ENCODE measurements at regions not wholly inside any gene's neighbourhood (a gene's known extent, or its start where the extent isn't known, plus 50 kb on each side); places are given as distances from the start of the nearest gene placed in this dataset.

DNA sequence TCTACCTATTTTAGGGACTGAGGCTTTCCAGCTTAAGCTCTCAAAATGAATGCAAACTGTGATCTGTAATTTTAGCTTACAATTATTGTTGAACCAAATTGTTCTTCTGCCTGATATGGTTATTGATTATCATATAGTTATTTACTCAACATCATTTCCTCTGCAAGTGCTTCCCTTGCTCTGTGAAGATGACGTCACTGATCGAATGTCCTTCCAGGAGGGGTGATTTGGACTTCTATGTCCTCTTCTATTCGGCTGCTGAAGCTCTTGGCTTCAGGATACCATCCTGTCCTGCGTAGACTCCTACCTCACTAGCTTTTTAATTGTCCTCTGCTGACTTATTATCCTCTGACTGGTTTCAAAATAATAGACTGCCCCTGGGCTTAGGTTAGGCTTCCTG lies 137.4 kb upstream of the LARGE1 start:
- TF ChIP-seq, protein P1, sequence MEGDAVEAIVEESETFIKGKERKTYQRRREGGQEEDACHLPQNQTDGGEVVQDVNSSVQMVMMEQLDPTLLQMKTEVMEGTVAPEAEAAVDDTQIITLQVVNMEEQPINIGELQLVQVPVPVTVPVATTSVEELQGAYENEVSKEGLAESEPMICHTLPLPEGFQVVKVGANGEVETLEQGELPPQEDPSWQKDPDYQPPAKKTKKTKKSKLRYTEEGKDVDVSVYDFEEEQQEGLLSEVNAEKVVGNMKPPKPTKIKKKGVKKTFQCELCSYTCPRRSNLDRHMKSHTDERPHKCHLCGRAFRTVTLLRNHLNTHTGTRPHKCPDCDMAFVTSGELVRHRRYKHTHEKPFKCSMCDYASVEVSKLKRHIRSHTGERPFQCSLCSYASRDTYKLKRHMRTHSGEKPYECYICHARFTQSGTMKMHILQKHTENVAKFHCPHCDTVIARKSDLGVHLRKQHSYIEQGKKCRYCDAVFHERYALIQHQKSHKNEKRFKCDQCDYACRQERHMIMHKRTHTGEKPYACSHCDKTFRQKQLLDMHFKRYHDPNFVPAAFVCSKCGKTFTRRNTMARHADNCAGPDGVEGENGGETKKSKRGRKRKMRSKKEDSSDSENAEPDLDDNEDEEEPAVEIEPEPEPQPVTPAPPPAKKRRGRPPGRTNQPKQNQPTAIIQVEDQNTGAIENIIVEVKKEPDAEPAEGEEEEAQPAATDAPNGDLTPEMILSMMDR (IDR thresholded peaks at IDR 0.05): no peak
- TF ChIP-seq POLR2A (IDR thresholded peaks at IDR 0.05; ENCODE audit: low read depth): no peak
- no peak for TF ChIP-seq EP300 (IDR thresholded peaks at IDR 0.05)
- TF ChIP-seq POLR2AphosphoS5 (IDR thresholded peaks at IDR 0.05): no peak
